HG02885 (cell line): ENCODE measurements at regions not wholly inside any gene's neighbourhood (a gene's known extent, or its start where the extent isn't known, plus 50 kb on each side); places are given as distances from the start of the nearest gene placed in this dataset.

Source experiments
- ATAC-seq: cut with Tn5 transposase; IDR thresholded peaks from one replicate; pipeline ENCODE4 v1.9.1; 2021; ENCODE audit warnings: mild to moderate bottlenecking; ENCODE audit not compliant: unreplicated experiment, poor library complexity

GRCh38 chr13:102940143-102940542 is 94.3 kb downstream of the ERCC5 start:
- no peak for ATAC-seq

- ATAC-seq: no peak
Measured at GRCh38 chr13:102935896-102936321, 90.1 kb downstream of the ERCC5 start.

- no peak for ATAC-seq
Measured at GRCh38 chr13:102933523-102933922, 87.7 kb downstream of the ERCC5 start.

GRCh38 chr13:102933122-102933521 is 87.3 kb downstream of the ERCC5 start:
- no peak for ATAC-seq

- ATAC-seq: no peak
Measured at GRCh38 chr13:102932331-102932730, 86.5 kb downstream of the ERCC5 start.

- ATAC-seq: peak; percentile 42
Measured at GRCh38 chr13:102930566-102930965, 84.7 kb downstream of the ERCC5 start.

GRCh38 chr13:102928941-102929675 is 83.3 kb downstream of the ERCC5 start:
- ATAC-seq: no peak
